HFFc6 (cell line): ENCODE measurements at regions not wholly inside any gene's neighbourhood (a gene's known extent, or its start where the extent isn't known, plus 50 kb on each side); places are given as distances from the start of the nearest gene placed in this dataset.
A peak's percentile ranks its signal among the peaks of the same experiment; 100 is the strongest.

Experiments used
- DNase-seq: peaks from one replicate; pipeline ENCODE4 v3.0.0-alpha.2; 2018
- H3K27ac Mint-ChIP-seq: 2 replicates; pipeline ENCODE4 v1.8.0; 2020; ENCODE audit warnings: mild to moderate bottlenecking, mixed read lengths
- H3K27me3 Mint-ChIP-seq: 2 replicates; pipeline ENCODE4 v1.8.0; 2021; ENCODE audit warnings: mild to moderate bottlenecking, moderate library complexity, mixed read lengths; ENCODE audit not compliant: insufficient read depth
- H3K36me3 Mint-ChIP-seq: 2 replicates; pipeline ENCODE4 v1.8.0; 2021; ENCODE audit warnings: low read depth, mixed read lengths
- H3K4me1 Mint-ChIP-seq: 2 replicates; pipeline ENCODE4 v1.8.0; 2020; ENCODE audit warnings: low read depth, mixed read lengths
- H3K4me3 Mint-ChIP-seq: 2 replicates; pipeline ENCODE4 v1.8.0; 2020; ENCODE audit warnings: mild to moderate bottlenecking, moderate library complexity, mixed read lengths
- H3K9me3 Mint-ChIP-seq: 2 replicates; pipeline ENCODE4 v1.8.0; 2020; ENCODE audit warnings: mild to moderate bottlenecking, mixed read lengths
- TF ChIP-seq, protein P1 (sequence below): fragments of 200-600 bp; sonication (generic); IDR thresholded peaks from 2 replicates; pipeline ENCODE4 v1.5.0; 2021; ENCODE audit warnings: antibody characterized with exemption, mild to moderate bottlenecking

DNA sequence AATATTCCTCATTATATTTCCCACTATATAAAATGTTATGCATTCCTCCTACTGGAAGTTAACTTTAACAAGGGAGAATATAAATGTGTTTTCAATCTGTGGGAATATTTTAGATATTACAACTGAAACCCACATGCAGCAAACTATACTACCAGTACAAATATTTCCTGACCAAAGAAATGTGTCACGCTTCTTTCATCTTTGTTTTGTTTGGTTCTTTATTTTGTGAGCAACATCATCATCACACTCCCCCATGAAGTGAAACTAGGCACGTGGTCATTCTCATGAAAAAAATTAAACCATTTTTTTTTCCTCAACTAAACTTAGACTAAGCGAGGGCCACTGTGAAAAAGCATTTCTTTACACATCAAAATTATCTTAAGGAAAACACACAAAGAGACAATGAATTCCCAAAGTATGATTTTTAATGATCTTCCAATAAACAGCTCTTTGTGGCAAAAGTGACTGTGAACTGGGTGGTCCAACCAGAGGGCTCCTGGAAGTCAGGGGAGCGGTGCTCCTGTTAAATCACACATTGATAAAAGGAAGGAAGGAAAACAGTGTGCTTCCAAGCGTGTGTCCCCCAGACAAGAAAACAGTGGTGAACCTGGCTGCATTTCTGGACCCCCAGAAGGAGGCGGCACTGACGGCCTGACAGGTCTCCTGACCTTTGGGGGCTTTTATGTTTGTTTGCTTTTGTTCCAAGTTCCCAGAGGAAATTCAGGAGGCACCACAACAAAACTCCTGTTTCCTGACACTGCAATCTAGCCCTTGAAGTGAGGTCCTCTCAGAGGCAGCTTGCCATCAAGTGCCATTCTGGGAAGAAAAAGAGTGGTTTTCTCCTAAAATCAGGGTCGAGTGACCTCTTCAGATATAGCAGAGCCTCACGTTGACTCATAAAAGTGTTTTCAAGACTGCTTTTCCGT is 166.8 kb upstream of the FOXQ1 start:
- no peaks in the 10 kb centered on the region for H3K9me3 Mint-ChIP-seq
- H3K4me3 Mint-ChIP-seq = peak overlapping the region; percentile 34
- TF ChIP-seq, protein P1, sequence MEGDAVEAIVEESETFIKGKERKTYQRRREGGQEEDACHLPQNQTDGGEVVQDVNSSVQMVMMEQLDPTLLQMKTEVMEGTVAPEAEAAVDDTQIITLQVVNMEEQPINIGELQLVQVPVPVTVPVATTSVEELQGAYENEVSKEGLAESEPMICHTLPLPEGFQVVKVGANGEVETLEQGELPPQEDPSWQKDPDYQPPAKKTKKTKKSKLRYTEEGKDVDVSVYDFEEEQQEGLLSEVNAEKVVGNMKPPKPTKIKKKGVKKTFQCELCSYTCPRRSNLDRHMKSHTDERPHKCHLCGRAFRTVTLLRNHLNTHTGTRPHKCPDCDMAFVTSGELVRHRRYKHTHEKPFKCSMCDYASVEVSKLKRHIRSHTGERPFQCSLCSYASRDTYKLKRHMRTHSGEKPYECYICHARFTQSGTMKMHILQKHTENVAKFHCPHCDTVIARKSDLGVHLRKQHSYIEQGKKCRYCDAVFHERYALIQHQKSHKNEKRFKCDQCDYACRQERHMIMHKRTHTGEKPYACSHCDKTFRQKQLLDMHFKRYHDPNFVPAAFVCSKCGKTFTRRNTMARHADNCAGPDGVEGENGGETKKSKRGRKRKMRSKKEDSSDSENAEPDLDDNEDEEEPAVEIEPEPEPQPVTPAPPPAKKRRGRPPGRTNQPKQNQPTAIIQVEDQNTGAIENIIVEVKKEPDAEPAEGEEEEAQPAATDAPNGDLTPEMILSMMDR = no peak
- peaks cover 21% of the 10 kb centered on the region for H3K27me3 Mint-ChIP-seq
- H3K36me3 Mint-ChIP-seq = 0 out of 2 replicates have a peak, but pooled peaks cover 2% of the 10 kb centered on the region
- peak overlapping the region; percentile 65 for H3K27ac Mint-ChIP-seq
- peaks cover 24% of the 10 kb centered on the region for H3K4me1 Mint-ChIP-seq
- DNase-seq = peak; percentile 82

DNA sequence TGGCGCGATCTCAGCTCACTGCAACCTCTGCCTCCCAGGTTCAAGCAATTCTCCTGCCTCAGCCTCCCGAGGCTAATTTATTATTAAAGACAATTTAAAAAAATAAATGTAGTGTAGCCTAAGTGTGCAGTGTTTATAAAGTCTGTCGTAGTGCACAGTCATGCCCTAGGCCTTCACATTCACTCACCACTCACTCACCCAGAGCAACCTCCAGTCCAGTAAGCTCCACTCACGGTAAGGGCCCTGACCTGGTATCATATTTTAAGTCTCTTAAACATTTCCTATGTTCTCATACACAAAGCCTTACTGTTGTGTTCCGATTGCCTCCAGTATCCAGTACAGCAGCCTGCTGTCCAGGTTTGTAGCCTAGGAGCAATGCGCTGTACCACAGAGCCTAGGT is 168.2 kb upstream of the FOXQ1 start:
- Mint-ChIP-seq H3K4me3 (peak overlapping the region; percentile 44; the same call in 1 of the 2 replicates), H3K27me3 (peaks cover 17% of the 10 kb centered on the region), H3K4me1 (peaks cover 24% of the 10 kb centered on the region), H3K9me3 (peaks cover 13% of the 10 kb centered on the region), H3K36me3 (peaks cover 17% of the 10 kb centered on the region), H3K27ac (peak overlapping the region; percentile 66)
- TF ChIP-seq, protein P1 = no peak
- DNase-seq = peak; percentile 56

DNA sequence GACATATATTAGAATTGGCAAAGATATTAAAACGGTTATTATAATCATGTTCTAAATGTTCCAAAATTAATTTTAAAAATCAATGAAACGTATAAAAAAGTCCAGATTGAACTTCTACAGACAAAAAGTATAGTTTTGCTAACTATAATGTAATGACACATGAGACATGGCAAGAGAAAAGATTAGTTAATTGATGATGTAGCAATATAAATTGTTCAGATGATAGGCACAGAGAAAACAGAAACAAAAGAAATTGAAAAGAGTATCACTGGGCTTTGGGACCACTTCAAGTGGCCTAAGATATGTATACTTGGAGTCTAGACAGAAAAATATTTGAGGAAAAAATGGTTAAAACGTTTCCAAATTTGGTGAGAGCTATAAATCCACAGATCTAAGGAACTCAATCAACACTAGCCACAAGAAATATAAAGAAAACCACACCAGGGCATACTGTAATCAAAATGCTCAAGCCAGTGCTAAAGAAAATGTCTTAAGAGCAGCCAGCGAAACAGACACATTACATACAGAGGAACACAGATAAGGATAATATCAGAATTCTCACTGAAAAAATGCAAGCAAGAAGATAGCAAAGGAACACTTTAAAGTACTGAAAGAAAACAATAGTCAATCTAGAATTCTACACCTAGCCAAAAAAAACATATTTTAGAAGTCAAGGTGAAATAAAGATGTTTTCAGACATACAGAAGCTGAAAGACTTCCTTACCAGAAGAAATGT is 172.6 kb upstream of the FOXQ1 start:
- peaks cover 34% of the 10 kb centered on the region for H3K4me1 Mint-ChIP-seq
- H3K9me3 Mint-ChIP-seq = peaks cover 14% of the 10 kb centered on the region
- TF ChIP-seq, protein P1 = no peak
- H3K27ac Mint-ChIP-seq = no peak overlapping the region
- H3K4me3 Mint-ChIP-seq = no peak overlapping the region
- no peaks in the 10 kb centered on the region for H3K27me3 Mint-ChIP-seq
- DNase-seq = no peak
- peaks cover 18% of the 10 kb centered on the region for H3K36me3 Mint-ChIP-seq

DNA sequence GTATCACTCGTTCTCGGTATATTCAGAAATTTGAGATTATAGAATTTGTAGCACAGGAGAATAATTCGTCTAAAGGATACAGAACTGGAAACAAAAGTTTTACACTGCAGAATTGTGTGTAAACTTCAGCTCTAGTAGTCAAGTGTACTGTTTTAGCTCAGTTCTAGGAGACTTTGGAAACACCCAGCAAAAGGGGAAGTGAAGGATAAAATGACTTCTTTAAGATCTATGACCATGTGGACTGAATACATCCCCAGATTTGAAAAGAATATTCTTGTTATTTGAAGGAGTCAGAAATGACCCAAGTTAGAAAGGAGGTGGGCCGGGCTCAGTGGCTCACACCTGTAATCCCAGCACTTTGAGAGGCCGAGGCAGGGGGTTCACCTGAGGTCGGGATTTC is 174.0 kb upstream of the FOXQ1 start:
- no peaks in the 10 kb centered on the region for H3K27me3 Mint-ChIP-seq
- no peak overlapping the region for H3K4me3 Mint-ChIP-seq
- no peak overlapping the region for H3K27ac Mint-ChIP-seq
- peaks cover 18% of the 10 kb centered on the region for H3K36me3 Mint-ChIP-seq
- peaks cover 14% of the 10 kb centered on the region for H3K9me3 Mint-ChIP-seq
- TF ChIP-seq, protein P1 = no peak
- peaks cover 26% of the 10 kb centered on the region for H3K4me1 Mint-ChIP-seq
- no peak for DNase-seq

DNA sequence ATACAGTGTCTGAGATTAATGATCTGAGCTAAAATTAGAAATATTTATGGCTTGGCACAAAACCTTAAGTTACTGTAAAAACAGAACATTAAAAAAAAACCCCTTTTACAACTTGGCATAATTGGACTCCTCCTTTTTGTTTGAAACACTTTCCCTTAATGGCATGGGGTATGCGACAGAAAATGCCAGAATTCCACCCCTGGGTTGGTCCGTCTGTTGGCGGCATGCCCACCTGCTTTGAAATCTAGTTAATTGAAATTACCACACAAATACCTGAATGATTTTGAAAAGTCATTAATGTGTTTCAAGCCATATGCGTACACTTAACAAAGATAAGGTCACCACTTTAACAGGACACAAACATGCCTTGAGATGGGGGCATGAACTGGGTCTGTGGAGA is 175.1 kb upstream of the FOXQ1 start:
- peak overlapping the region; percentile 78 for H3K27ac Mint-ChIP-seq
- H3K27me3 Mint-ChIP-seq = no peaks in the 10 kb centered on the region; the same call in 1 of the 2 replicates
- peaks cover 34% of the 10 kb centered on the region for H3K4me1 Mint-ChIP-seq
- H3K9me3 Mint-ChIP-seq = peaks cover 14% of the 10 kb centered on the region
- H3K36me3 Mint-ChIP-seq = peaks cover 18% of the 10 kb centered on the region
- DNase-seq = no peak
- TF ChIP-seq, protein P1 = no peak
- H3K4me3 Mint-ChIP-seq = peak overlapping the region; percentile 71
